ENCODE measurements at regions not wholly inside any gene's neighbourhood (a gene's known extent, or its start where the extent isn't known, plus 50 kb on each side); places are given as distances from the start of the nearest gene placed in this dataset.

GRCh38 chr17:73939806-73940205 is 263.7 kb upstream of the RPL38 start:
- Mint-ChIP-seq H3K9me3 (ENCODE audit: unreplicated experiment) (no peaks in the 10 kb centered on the region), H3K27ac (ENCODE audit: low read depth, unreplicated experiment) (no peak overlapping the region), H3K4me1 (ENCODE audit: insufficient read depth, unreplicated experiment) (no peaks in the 10 kb centered on the region), H3K36me3 (ENCODE audit: insufficient read depth, unreplicated experiment) (no peaks in the 10 kb centered on the region), H3K4me3 (ENCODE audit: unreplicated experiment) (no peak overlapping the region), H3K27me3 (ENCODE audit: insufficient read depth, unreplicated experiment) (peaks cover 54% of the 10 kb centered on the region)
- CTCF ChIA-PET, result no interaction called here
- TF ChIP-seq CTCF (IDR thresholded peaks at IDR 0.05; ENCODE audit: unreplicated experiment), result no peak
- DNase-seq (ENCODE audit: unreplicated experiment), result no peak
- POLR2A ChIA-PET, result no interaction called here
- intact Hi-C loops (cut with micrococcal nuclease), result no loop called here
- BruUV-seq (replicated peaks), result no TSS peak

- no peak for TF ChIP-seq CTCF (IDR thresholded peaks at IDR 0.05; ENCODE audit: unreplicated experiment)
- Mint-ChIP-seq H3K4me3 (ENCODE audit: unreplicated experiment) (no peak overlapping the region), H3K27me3 (ENCODE audit: insufficient read depth, unreplicated experiment) (peaks cover 61% of the 10 kb centered on the region), H3K36me3 (ENCODE audit: insufficient read depth, unreplicated experiment) (no peaks in the 10 kb centered on the region), H3K27ac (ENCODE audit: low read depth, unreplicated experiment) (no peak overlapping the region), H3K4me1 (ENCODE audit: insufficient read depth, unreplicated experiment) (no peaks in the 10 kb centered on the region), H3K9me3 (ENCODE audit: unreplicated experiment) (no peaks in the 10 kb centered on the region)
- ChIA-PET CTCF (no interaction called here), POLR2A (interaction anchor here (0.6 kb wide), 1 partner anchor 76 kb away, joined by 3 read pairs; no protein-coding TSS in a partner anchor)
- no peak for DNase-seq (ENCODE audit: unreplicated experiment)
- BruUV-seq (replicated peaks), result no TSS peak
- intact Hi-C loops (cut with micrococcal nuclease), result no loop called here
Measured at GRCh38 chr17:73940511-73940910, 263.0 kb upstream of the RPL38 start.

- H3K27me3 Mint-ChIP-seq (ENCODE audit: insufficient read depth, unreplicated experiment), result peaks cover 68% of the 10 kb centered on the region
- POLR2A ChIA-PET, result interaction anchor here (0.6 to 1.1 kb wide), 2 partner anchors 9 to 1029 kb away, joined by 3 read pairs; no protein-coding TSS in a partner anchor
- no peak overlapping the region for H3K4me3 Mint-ChIP-seq (ENCODE audit: unreplicated experiment)
- intact Hi-C loops (cut with micrococcal nuclease), result no loop called here
- no peak for TF ChIP-seq CTCF (IDR thresholded peaks at IDR 0.05; ENCODE audit: unreplicated experiment)
- BruUV-seq (replicated peaks), result no TSS peak
- no peaks in the 10 kb centered on the region for H3K4me1 Mint-ChIP-seq (ENCODE audit: insufficient read depth, unreplicated experiment)
- H3K27ac Mint-ChIP-seq (ENCODE audit: low read depth, unreplicated experiment), result no peak overlapping the region
- CTCF ChIA-PET, result no interaction called here
- H3K9me3 Mint-ChIP-seq (ENCODE audit: unreplicated experiment), result no peaks in the 10 kb centered on the region
- DNase-seq (ENCODE audit: unreplicated experiment), result no peak
- no peaks in the 10 kb centered on the region for H3K36me3 Mint-ChIP-seq (ENCODE audit: insufficient read depth, unreplicated experiment)
Measured at GRCh38 chr17:73941919-73942530, 261.5 kb upstream of the RPL38 start.

- no peaks in the 10 kb centered on the region for H3K9me3 Mint-ChIP-seq (ENCODE audit: unreplicated experiment)
- H3K27ac Mint-ChIP-seq (ENCODE audit: low read depth, unreplicated experiment), result no peak overlapping the region
- DNase-seq (ENCODE audit: unreplicated experiment), result no peak
- BruUV-seq (replicated peaks), result no TSS peak
- intact Hi-C loops (cut with micrococcal nuclease), result no loop called here
- POLR2A ChIA-PET, result interaction anchor here (0.6 kb wide), 1 partner anchor 1030 kb away, joined by 3 read pairs; no protein-coding TSS in a partner anchor
- no peak for TF ChIP-seq CTCF (IDR thresholded peaks at IDR 0.05; ENCODE audit: unreplicated experiment)
- H3K4me3 Mint-ChIP-seq (ENCODE audit: unreplicated experiment), result no peak overlapping the region
- no peaks in the 10 kb centered on the region for H3K36me3 Mint-ChIP-seq (ENCODE audit: insufficient read depth, unreplicated experiment)
- H3K27me3 Mint-ChIP-seq (ENCODE audit: insufficient read depth, unreplicated experiment), result peaks cover 68% of the 10 kb centered on the region
- CTCF ChIA-PET, result interaction anchor here (0.6 kb wide), 1 partner anchor 287 kb away, joined by 4 read pairs; no protein-coding TSS in a partner anchor
- no peaks in the 10 kb centered on the region for H3K4me1 Mint-ChIP-seq (ENCODE audit: insufficient read depth, unreplicated experiment)
Measured at GRCh38 chr17:73942703-73943415, 260.6 kb upstream of the RPL38 start.
